ENCODE measurements at regions not wholly inside any gene's neighbourhood (a gene's known extent, or its start where the extent isn't known, plus 50 kb on each side); places are given as distances from the start of the nearest gene placed in this dataset.
"Not testable (repeated sequence)": the region's sequence is repeated elsewhere in the genome, so short reads cannot be mapped to it uniquely, and the experiment has no call there.

- no peak for DNase-seq (ENCODE audit: low read depth in 2 of 2)
These were observed 1671.2 kb downstream of the OLFM4 start for GRCh38 chr13:54699831-54700230.

GRCh38 chr13:54705738-54706137, 1677.1 kb downstream of the OLFM4 start:
- DNase-seq (ENCODE audit: low read depth in 2 of 2), result no peak

- DNase-seq (ENCODE audit: low read depth in 2 of 2), result no peak
These were observed 1677.7 kb downstream of the OLFM4 start for GRCh38 chr13:54706336-54706735.

- DNase-seq (ENCODE audit: low read depth in 2 of 2), result no peak
These were observed 1680.9 kb downstream of the OLFM4 start for GRCh38 chr13:54709546-54709945.

- DNase-seq (ENCODE audit: low read depth in 2 of 2), result no peak
These were observed 1705.0 kb downstream of the OLFM4 start for GRCh38 chr13:54733639-54734038.

GRCh38 chr13:54737211-54737610, 1708.6 kb downstream of the OLFM4 start:
- DNase-seq (ENCODE audit: low read depth in 2 of 2), result not testable (repeated sequence)

GRCh38 chr13:54742984-54743383, 1714.4 kb downstream of the OLFM4 start:
- DNase-seq (ENCODE audit: low read depth in 2 of 2), result no peak

- DNase-seq (ENCODE audit: low read depth in 2 of 2), result no peak
These were observed 1716.1 kb downstream of the OLFM4 start for GRCh38 chr13:54744747-54745146.

GRCh38 chr13:54750521-54750920, 1721.9 kb downstream of the OLFM4 start:
- no peak for DNase-seq (ENCODE audit: low read depth in 2 of 2)

GRCh38 chr13:54758795-54759194, 1730.2 kb downstream of the OLFM4 start:
- DNase-seq (ENCODE audit: low read depth in 2 of 2), result no peak

- no peak for DNase-seq (ENCODE audit: low read depth in 2 of 2)
These were observed 1739.6 kb downstream of the OLFM4 start for GRCh38 chr13:54768214-54768613.

- DNase-seq (ENCODE audit: low read depth in 2 of 2), result no peak
These were observed 1747.0 kb downstream of the OLFM4 start for GRCh38 chr13:54775501-54776191.

GRCh38 chr13:54787754-54788153, 1759.1 kb downstream of the OLFM4 start:
- DNase-seq (ENCODE audit: low read depth in 2 of 2), result no peak

GRCh38 chr13:54799621-54800226, 1771.1 kb downstream of the OLFM4 start:
- no peak for DNase-seq (ENCODE audit: low read depth in 2 of 2)

GRCh38 chr13:54802226-54802625, 1773.6 kb downstream of the OLFM4 start:
- no peak for DNase-seq (ENCODE audit: low read depth in 2 of 2)

GRCh38 chr13:54805743-54806142, 1777.1 kb downstream of the OLFM4 start:
- DNase-seq (ENCODE audit: low read depth in 2 of 2), result no peak

GRCh38 chr13:54821938-54822470, 1793.4 kb downstream of the OLFM4 start:
- DNase-seq (ENCODE audit: low read depth in 2 of 2), result not testable (repeated sequence)

GRCh38 chr13:54829391-54830068, 1800.9 kb downstream of the OLFM4 start:
- not testable (repeated sequence) for DNase-seq (ENCODE audit: low read depth in 2 of 2)

GRCh38 chr13:54836273-54836672, 1807.7 kb downstream of the OLFM4 start:
- DNase-seq (ENCODE audit: low read depth in 2 of 2), result no peak

GRCh38 chr13:54841682-54842081, 1813.1 kb downstream of the OLFM4 start:
- no peak for DNase-seq (ENCODE audit: low read depth in 2 of 2)

- DNase-seq (ENCODE audit: low read depth in 2 of 2), result no peak
These were observed 1816.8 kb downstream of the OLFM4 start for GRCh38 chr13:54845351-54845965.

GRCh38 chr13:54852831-54853230, 1824.2 kb downstream of the OLFM4 start:
- no peak for DNase-seq (ENCODE audit: low read depth in 2 of 2)
